Osteocyte (in vitro differentiated cells): ENCODE measurements at regions not wholly inside any gene's neighbourhood (a gene's known extent, or its start where the extent isn't known, plus 50 kb on each side); places are given as distances from the start of the nearest gene placed in this dataset.

Experiments used
- DNase-seq: peaks from one replicate; pipeline ENCODE4 v3.0.0; 2021; ENCODE audit warnings: mixed read lengths; ENCODE audit not compliant: unreplicated experiment; ENCODE audit errors: extremely low spot score
- H3K27ac Mint-ChIP-seq: one replicate; pipeline ENCODE4 v1.8.0; 2021; ENCODE audit warnings: mild to moderate bottlenecking, mixed read lengths; ENCODE audit not compliant: unreplicated experiment
- H3K27me3 Mint-ChIP-seq: one replicate; pipeline ENCODE4 v1.8.0; 2021; ENCODE audit warnings: mixed read lengths; ENCODE audit not compliant: unreplicated experiment
- H3K36me3 Mint-ChIP-seq: one replicate; pipeline ENCODE4 v1.8.0; 2021; ENCODE audit warnings: mixed read lengths; ENCODE audit not compliant: unreplicated experiment
- H3K4me1 Mint-ChIP-seq: one replicate; pipeline ENCODE4 v1.8.0; 2021; ENCODE audit warnings: mixed read lengths; ENCODE audit not compliant: unreplicated experiment
- H3K4me3 Mint-ChIP-seq: one replicate; pipeline ENCODE4 v1.8.0; 2021; ENCODE audit warnings: mild to moderate bottlenecking, moderate library complexity, mixed read lengths; ENCODE audit not compliant: unreplicated experiment
- H3K9me3 Mint-ChIP-seq: one replicate; pipeline ENCODE4 v1.8.0; 2021; ENCODE audit warnings: mixed read lengths; ENCODE audit not compliant: unreplicated experiment
- TF ChIP-seq, protein P1 (sequence below): fragments of 200-600 bp; sonication (generic); IDR thresholded peaks from 2 replicates; pipeline ENCODE4 v1.5.0; 2021; ENCODE audit warnings: antibody characterized with exemption, mild to moderate bottlenecking, moderate library complexity

GRCh38 chr1:90824551-90824950, 107.4 kb upstream of the BARHL2 start:
- H3K36me3 Mint-ChIP-seq: no peaks in the 10 kb centered on the region
- no peak for DNase-seq
- no peak overlapping the region for H3K4me3 Mint-ChIP-seq
- no peak overlapping the region for H3K27ac Mint-ChIP-seq
- H3K27me3 Mint-ChIP-seq: peaks cover 22% of the 10 kb centered on the region
- no peaks in the 10 kb centered on the region for H3K9me3 Mint-ChIP-seq
- TF ChIP-seq, protein P1, sequence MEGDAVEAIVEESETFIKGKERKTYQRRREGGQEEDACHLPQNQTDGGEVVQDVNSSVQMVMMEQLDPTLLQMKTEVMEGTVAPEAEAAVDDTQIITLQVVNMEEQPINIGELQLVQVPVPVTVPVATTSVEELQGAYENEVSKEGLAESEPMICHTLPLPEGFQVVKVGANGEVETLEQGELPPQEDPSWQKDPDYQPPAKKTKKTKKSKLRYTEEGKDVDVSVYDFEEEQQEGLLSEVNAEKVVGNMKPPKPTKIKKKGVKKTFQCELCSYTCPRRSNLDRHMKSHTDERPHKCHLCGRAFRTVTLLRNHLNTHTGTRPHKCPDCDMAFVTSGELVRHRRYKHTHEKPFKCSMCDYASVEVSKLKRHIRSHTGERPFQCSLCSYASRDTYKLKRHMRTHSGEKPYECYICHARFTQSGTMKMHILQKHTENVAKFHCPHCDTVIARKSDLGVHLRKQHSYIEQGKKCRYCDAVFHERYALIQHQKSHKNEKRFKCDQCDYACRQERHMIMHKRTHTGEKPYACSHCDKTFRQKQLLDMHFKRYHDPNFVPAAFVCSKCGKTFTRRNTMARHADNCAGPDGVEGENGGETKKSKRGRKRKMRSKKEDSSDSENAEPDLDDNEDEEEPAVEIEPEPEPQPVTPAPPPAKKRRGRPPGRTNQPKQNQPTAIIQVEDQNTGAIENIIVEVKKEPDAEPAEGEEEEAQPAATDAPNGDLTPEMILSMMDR: no peak
- no peaks in the 10 kb centered on the region for H3K4me1 Mint-ChIP-seq

DNA sequence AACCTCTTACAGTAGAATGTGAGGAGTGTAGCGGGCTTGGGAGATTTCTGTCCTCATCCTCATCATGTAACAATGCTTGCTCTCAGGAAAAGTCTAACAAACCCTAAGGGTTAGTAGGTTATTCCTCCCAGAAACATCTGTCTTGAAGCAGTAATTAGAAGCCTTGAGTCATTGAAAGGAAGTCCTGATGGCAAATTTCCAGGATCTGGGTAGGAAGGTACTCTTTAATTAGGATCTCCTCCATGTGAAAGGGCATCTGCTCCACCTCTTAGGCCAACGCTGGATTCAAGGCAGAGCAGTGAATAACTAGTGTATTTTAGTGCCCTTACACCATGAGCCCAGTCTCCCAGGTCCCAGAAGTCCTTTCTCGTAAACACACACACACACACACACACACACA, 106.6 kb upstream of the BARHL2 start:
- H3K27me3 Mint-ChIP-seq: peaks cover 15% of the 10 kb centered on the region
- H3K4me1 Mint-ChIP-seq: no peaks in the 10 kb centered on the region
- TF ChIP-seq, protein P1: no peak
- H3K36me3 Mint-ChIP-seq: no peaks in the 10 kb centered on the region
- no peak overlapping the region for H3K27ac Mint-ChIP-seq
- H3K4me3 Mint-ChIP-seq: no peak overlapping the region
- no peaks in the 10 kb centered on the region for H3K9me3 Mint-ChIP-seq
- no peak for DNase-seq

GRCh38 chr1:90821788-90822359, 104.8 kb upstream of the BARHL2 start:
- Mint-ChIP-seq H3K36me3 (no peaks in the 10 kb centered on the region), H3K27me3 (peaks cover 2% of the 10 kb centered on the region), H3K4me3 (no peak overlapping the region), H3K4me1 (no peaks in the 10 kb centered on the region), H3K9me3 (no peaks in the 10 kb centered on the region), H3K27ac (no peak overlapping the region)
- no peak for DNase-seq
- TF ChIP-seq, protein P1: no peak

GRCh38 chr1:90821152-90821787, 104.2 kb upstream of the BARHL2 start:
- H3K4me1 Mint-ChIP-seq: no peaks in the 10 kb centered on the region
- DNase-seq: no peak
- H3K27ac Mint-ChIP-seq: no peak overlapping the region
- H3K4me3 Mint-ChIP-seq: no peak overlapping the region
- TF ChIP-seq, protein P1: no peak
- H3K27me3 Mint-ChIP-seq: no peaks in the 10 kb centered on the region
- H3K36me3 Mint-ChIP-seq: no peaks in the 10 kb centered on the region
- H3K9me3 Mint-ChIP-seq: no peaks in the 10 kb centered on the region

DNA sequence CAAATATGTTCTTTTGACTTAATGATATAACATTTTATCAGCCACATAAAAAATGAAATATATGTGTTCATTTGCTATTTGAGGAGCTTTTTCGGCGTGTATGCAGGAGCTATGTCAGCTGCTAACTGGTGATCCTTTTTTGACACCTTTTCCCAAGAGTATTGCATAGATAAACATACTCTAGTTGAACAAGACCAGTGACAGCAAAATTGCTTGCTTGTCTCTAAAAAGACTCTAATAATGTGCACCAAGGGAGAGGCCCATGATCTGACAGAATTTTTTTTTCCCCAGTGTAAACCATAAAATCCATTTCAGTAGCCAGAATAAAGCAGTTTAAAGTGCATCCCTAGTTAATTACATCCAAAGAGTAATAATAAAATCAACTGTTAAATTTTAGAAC, 103.6 kb upstream of the BARHL2 start:
- Mint-ChIP-seq H3K9me3 (no peaks in the 10 kb centered on the region), H3K27me3 (no peaks in the 10 kb centered on the region), H3K27ac (no peak overlapping the region), H3K4me3 (no peak overlapping the region), H3K4me1 (no peaks in the 10 kb centered on the region), H3K36me3 (no peaks in the 10 kb centered on the region)
- DNase-seq: no peak
- TF ChIP-seq, protein P1: no peak
